ENCODE measurements at regions not wholly inside any gene's neighbourhood (a gene's known extent, or its start where the extent isn't known, plus 50 kb on each side); places are given as distances from the start of the nearest gene placed in this dataset.

DNA sequence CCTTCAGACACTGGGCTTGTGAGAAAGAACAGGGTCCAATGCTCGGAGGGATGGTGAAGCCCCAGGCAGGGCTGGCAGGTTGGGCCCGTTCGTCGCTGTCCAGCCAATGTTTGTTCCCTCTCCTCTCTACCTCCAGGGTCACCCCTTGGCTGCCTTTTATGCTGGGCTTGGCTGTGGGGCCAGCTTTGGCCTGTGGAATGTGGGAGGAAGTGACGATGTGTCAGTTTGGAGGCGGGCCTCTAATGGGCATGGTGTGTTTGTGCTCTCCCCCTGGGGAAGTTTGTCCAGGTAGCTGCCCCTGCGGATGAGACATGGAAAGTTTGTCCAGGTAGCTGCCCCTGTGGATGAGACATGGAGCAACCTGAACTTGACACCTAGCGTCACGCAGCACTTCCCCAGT, 236.7 kb downstream of the GLRX3 start:
- no peak for DNase-seq

DNA sequence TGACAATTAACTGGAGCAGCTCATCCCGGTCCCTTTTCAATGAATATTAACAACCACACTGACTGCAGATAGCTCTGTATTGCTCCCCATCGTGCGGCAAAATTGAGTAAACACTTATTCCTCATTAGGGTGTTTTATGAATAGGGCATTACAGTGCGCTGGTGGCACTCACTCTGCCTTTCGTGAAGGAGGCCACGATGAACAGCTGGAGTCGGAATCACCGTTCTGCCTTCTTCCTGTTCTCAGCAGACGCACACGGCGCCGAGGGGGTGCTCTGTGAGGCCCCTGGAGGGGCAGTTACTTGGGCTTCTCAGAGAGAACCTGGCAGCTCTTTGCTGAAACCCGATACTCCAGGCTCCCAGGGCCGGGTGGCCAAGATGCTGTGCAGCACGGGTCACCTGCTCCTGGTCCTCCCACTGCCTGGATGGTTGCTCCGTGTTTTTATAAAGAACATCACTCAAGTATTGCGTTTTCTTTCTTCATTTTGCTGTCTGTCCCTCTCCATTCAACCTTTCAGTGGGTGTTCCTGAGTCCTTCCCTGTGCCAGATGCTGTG, 241.9 kb downstream of the GLRX3 start:
- no peak for DNase-seq

DNA sequence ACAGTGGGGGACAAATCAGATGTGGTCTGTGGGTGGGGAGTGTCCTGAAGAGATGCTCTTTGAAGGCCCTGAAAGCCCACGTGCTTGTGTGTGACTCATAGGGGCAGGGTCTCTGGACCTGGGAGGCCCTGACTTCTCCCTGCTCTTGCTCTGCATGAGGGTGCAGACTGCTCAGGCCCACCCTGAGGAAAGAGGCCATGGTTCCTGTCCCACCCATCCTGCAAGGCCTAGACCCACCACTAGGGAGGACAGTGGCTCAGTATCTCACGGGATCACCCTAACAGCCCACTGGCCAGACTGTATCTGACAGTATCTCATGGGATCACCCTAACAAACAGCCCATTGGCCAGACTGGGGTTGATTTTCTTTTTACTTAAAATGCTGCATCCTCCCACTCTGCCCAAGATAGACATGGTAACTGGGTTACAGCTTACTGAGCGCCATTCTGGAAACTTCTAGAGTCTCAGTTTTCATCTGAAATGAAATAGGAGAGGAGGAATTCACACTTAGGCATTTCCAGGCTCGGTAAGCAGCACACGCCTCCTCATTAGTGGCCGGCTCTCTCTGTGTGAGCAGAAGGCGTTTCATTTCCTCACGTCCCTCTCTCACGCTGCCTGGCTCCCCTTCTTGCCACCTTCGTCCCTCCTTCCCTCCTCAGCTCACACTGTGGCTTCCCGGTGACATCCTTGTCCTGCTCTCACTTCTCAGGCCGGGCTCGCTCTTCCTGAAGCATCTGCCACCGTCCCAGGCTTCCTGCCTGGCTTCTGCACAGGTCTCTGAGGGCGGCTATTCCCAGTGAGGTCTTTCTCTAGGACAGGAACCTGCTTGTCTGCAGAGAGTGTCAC, 242.6 kb downstream of the GLRX3 start:
- no peak for DNase-seq

DNA sequence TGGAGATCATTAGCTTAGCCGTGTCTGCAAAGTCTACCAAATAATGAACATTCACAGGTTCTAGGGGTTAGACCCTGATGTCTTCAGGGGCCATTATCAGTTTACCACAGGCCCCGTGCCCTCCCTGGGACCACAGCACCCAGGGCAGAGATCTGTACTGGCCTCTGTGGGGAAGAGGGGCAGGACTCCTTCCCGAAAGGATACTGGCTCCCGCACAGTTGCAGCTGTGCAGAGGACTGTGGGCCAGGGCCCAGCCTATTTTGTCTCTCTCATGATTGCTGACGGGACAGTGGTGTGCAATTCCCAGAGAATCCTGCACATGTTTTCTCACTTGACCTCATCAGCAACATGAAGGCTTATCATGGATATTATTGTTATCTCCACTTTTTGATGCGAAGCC, 243.9 kb downstream of the GLRX3 start:
- DNase-seq = no peak

DNA sequence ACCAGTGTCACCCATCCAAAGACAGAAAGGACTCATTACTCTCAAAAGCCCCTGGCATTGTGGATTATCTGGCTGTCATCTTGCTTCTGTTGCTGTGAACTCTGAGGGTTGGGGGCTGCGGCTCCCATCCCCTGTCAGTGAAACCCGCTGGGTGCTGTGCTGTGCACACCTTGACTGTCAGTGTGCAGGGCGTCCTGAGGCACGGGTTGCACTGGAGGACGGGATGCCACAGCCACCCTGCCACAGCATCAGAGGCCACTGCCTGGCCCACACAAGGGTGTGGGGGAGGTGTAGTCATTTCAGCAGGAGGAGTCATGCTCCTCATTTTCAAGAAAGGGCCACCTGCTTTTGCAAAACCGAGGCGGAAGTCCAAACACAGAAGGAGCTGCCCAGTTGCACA, 245.8 kb downstream of the GLRX3 start:
- no peak for DNase-seq

DNA sequence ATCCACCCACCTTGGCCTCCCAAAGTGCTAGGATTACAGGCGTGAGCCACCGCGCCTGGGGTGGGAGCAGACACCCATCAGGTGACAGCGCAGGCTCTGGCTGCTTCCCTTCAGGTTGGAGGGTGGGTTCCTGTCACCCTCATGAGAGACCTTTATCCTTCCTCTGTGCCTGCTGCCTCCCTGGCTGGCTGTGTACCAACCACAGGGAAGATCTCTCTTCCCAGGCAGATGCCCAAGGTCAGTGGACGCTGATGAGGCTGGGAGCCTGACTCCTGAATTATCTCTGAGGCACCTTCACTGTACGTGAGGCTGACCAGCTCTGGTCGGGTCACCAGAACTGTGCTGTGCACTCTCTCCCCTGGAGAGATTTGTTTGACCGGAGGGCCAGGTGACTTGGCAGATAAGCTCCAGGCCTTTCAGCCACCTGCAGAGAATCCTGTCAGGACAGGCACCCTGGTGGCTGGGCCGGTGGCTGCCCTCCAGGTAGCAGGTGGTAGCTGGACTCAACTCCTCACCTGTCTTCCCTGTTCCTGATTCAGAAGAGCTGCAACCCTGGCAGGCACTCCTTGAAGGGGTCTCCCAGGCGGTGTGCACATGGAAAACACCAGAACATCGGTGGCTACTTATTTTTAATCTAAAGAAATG, 251.9 kb downstream of the GLRX3 start:
- DNase-seq = no peak

DNA sequence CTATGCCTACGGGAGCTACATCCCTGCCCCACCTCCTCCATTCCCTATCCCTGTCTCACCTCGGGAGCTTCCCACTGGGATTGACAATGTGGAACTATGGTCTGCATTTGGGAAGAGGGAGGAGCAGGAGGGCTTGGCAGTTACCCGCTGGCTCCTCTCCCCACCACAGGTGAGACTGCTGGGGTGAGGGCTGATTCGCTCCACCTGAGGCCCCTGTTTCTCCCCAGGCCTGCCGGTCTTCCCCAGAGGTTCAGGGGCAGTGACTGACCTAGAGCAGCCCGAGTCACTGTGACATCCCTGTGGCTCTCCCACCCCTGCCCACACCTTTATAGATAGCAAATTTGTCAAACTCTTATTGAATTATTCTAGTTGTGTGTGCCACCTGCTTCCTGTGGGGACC, 252.6 kb downstream of the GLRX3 start:
- no peak for DNase-seq

DNA sequence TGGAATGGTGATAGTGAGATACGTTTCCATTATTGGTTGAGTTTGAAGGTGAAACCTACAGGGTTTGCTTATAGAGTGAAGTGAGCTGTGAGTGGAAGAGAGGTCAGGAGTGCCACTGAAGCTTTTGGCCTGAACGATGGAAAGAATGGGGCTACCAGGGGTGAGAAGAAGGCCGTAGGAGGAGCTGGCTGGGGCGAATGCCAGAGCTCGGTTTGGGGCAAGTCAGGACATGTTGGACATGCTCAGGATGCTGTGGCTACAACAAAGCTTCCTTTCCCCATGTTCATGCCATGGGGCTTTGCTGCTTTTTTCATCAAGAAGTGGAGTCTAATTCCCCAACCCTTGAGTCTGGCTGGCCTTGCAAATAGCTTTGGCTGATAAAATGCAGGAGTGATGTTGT, 253.7 kb downstream of the GLRX3 start:
- no peak for DNase-seq

DNA sequence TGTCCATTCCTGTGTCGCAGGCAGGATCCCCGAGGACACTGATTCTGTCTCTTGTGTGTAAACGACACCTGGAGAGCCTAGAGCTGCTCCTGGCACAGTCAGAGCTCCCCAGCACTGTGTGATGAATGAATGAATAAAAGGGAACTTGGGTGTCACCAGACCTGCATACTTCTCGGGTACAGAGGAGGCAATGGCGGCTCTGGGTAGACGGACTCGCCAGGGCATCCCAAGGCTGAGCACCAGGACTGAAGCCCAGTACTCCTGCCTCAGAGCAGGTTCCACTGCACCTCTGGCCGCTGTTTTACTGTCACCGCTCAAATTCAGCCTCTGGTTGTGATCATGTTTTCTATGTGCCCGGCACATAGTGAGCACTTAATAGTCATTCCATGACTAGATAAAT, 255.8 kb downstream of the GLRX3 start:
- DNase-seq = no peak

DNA sequence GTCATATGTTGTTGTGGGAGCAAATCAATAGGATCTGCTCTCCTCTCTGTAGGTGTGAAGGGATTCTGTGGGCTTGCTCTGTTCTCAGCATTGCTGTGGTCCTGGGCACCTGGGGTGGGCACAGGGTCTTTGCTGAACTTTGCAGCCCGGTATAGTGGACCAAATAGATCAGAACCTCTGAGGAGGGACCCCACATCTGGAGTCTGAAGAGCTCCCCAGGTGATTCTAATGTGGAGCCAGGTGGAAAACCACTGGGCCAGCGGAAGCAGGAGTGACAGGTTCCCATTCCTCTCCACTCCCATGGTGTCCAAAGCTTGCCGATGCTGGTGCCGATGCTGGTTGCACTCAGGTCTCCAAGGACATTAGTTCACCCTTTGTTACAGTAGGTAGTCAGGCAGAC, 257.2 kb downstream of the GLRX3 start:
- DNase-seq = no peak

DNA sequence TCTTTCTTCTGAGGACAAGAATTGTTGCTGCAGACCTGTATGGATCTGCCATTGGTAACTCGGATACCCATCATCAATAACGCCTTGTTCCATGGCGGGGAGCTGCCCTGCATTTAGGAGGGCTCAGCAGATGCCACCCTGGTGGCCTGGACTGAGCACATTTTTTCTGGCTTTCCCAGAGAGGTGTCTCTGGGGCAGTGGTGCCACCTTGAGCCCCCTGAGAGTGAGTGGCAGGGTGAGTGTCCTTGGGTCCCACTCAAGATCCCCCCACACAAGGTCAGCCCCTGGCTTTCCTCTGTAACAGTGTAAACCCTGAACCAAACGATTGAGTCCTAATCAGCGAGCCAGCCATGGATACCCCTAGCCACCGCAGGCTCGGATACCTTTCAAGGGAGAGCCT, 258.6 kb downstream of the GLRX3 start:
- no peak for DNase-seq

DNA sequence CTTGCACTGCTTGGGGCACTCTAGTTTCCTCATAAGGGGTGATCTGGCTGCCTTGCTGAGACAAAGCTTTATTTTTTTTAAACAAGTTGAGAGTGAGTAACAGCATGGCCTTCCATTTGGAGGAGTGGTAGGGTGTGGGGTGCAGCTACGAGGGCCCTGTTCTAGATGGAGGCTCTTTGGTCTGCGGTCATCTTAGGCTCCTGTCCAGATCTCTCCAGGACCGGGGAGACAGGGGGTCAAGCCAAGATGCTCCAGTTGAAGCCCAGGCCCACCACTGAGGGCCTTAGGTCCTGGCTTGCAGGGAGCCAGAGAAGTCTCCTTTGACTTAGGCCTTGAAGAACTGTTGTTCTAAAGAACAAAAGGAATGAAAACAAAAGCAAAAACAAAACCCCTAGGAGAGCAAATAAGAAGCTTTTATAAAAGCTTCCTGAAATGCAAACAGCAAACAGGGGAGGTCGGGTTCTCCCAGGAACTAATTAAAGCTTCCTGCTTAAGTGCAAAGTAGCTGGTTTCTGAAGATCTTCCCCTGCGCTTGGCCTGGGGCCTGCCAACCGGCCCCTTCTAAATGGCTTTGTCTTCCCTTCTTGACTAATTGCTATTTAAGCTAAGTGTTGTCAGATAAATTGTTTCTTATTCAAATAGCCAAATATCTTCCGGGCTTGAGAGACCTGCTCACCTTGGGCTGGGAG, 259.2 kb downstream of the GLRX3 start:
- DNase-seq = no peak

DNA sequence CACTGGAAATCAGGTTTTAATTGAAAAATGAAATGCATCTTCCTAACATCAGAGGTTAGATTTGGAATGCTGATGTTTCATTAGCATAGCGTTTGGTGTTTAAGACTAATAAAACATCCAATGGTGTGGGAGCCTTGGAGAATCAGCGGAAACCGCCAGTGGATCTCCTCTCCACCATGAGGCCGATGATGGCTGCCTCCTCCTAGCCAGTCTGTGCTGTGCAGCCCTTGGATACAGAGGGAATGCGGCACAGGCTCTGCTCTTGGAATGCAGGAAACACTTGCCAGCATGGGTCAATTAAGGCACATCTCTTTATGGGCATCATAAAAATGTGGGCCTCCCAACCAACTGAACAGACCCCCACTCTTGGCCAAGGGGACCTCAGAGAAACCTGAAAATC, 259.9 kb downstream of the GLRX3 start:
- no peak for DNase-seq

DNA sequence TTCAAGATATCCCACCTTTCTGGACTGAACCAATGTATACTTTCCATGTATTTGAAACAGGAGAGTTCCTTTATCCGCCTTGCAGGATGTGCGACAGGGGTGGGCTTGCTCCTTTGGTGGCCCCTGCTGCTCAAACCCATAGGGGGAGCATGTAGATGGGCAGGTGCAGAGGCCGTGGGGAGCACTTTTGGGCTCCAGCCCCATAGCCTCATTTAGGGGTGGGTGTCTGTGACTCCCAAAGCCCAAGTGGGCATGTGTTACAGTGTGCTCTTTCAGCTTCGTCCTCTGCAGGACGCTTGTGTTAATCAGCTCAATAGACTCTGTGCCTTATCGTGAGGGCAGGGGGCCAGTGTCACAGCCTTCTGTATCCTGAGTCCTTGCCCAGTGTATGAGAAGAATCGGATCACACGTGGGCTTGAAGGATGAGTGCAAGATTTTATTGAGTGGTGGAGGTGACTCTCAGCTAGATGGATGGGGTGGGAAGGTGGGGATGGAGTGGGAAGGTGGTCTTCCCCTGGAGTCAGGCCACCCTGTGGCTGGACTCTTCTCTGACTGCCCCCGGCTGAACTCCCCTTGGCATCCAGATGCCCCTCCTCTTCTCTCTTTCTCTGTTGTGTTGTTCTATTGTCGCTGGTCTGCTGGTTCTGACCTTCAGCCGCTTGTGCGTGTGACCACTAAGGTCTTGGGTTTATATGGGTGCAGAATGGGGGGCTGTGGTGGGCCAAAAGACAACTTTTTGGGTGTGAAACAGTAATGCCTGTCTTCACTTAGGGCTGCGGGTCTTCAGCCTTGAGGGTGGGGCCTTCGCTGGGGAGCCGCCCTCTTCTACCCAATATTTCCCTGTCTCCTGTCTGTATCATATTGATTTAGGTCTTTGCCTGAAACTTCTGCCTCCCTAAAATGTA, 262.2 kb downstream of the GLRX3 start:
- DNase-seq = no peak

DNA sequence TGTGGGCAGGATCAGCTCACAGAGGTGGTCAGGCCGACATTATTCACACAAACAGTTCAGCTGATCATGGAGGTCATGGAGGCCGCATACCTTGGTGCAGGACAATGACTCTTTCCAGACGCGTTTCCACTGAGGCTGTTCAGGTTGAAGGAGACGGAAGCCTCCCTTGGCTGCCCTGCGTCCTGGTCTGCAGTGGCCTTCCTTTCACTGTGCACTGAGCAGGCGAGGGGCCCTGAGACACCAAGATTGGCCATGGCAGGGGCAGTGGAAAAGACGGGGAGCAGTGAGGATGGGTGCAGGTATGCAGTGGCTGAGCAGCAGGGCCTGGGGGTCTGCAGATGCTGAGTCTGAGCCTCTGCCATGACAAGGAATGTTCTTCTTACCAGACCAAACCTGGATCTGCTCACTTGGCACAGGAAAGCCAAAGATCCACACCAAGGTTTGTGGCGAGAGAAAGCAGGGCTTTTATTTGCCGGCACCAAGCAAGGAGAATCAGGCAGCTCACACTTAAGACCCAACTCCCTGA, 263.3 kb downstream of the GLRX3 start:
- DNase-seq = no peak

DNA sequence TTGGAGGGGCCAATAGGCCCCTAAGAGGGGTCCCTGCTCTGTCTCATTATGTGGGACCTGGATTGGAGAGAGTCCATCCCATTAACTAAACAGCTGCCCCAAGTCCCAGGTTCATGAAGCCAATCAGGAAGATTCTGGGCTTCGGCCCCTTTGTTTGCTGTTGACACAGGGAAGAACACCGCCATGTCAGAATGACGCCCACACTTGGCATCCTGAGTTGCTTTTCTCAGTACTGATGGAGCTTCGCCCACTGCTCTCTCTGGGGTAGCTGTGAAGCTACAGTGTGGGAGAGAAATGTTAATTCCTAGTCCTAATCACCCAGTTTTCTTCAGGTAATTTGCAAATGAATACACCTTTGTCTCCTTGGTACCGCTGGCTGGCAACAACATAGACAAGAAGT, 264.7 kb downstream of the GLRX3 start:
- DNase-seq = no peak

DNA sequence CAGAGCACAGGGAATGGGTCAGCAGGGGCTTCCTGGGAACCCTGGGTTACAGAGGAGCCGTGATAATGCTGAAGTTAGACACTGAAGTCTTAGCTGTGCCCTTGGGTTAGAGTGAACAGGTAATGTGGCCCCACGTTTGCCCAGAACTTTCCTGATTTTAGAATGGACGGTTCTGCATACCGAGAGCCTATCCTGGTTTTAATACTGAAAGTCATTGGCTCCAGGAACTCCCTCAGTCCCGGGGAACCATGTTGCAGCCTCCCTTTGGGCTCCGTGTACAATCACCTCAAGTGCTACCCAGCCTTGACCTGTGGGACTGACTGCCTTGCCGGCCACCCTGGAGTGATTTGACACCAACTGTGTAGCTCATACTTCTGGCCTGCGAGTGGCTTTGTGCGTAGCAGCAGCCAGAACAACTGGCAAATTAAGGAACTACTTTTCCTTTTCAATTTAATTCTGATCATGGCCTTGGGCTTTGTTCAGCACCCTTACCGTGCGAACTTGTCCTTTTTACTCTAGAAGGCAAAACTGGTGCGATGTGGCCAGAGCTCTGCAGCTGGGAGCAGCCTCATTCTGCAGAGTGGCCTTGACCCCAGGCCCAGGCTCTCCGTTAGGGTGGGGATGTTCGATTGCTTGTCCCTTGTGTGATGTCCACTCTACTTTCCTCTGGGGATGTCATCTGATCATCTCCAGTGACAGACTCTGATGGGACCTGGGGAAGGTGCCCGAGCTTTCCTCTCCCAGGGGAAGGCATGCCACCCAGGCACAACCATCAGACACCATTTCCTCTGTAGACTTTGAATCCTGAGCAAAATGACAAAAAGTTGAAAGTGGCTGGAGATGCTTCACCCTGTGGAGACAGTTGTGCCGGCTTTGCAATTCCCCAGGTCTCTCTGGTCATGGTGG, 265.9 kb downstream of the GLRX3 start:
- no peak for DNase-seq

DNA sequence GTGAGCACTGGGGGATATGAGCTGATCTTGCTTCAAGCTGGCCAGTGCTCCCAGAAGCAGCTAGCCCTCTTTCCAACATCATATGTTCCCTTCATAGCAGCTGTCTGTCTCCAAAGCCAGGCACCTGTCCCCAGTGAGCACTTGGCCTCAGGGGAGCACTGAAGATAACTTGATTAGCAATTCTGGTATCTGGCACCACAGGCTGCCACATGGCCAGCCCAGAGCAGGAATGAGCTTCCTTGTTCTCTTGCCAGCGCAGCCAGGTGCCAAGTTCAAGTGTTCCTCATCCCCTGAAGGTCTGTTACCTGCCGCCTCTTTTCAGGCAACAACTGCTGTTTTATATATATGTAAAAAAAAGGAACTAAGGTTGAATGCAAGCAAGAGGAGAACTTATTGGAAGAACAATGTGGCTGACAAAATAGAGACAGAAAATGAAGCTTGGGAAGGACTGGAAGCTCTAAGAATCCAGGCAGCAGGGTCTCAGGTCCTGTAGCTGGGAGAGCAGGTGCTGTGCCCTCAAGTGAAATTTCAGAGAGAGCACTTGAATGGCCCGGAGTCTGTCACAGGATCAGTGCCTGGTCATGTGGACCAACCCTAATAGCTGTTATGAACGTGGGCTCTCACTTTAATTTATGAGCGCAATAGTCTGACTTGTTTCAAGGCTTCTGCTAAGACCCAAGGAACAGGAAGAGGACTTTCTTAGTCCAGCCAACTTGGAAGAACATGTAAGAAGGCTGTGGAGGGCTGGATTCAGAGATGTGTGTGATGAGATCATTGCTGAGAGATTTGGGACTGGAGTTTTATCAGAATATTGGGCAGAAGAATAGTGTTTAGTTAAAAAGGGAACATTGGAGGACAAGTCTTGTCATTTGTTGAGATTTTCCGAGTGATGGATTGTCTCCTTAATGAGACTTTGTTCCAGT, 267.2 kb downstream of the GLRX3 start:
- no peak for DNase-seq

DNA sequence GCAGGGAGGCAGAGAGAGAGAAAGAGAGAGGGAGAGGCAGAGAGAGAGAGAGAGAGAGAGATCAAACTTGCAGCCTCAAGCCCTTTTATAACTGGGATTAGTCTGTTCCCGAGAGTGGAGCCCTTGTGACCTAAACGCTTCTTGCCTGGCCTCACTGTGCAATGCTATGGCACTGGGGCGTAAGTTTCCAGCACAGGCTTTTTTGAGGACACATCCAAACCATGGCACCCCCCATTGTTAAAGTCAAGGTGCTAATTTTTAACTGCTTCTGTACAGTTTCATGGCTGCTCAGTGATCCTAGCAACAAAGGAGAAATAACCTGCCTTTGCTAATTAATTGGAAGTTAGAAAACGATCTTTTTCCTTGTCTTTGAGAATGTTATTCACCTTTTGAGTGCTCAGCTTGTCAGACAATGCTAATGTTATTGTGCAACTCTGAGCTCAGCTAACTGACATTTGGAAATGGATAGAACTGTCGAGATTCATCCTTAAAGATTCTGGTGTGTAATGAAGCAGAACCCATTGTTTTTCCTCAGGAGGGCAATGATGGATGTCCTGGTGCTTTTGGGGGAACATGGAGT, 268.4 kb downstream of the GLRX3 start:
- no peak for DNase-seq

DNA sequence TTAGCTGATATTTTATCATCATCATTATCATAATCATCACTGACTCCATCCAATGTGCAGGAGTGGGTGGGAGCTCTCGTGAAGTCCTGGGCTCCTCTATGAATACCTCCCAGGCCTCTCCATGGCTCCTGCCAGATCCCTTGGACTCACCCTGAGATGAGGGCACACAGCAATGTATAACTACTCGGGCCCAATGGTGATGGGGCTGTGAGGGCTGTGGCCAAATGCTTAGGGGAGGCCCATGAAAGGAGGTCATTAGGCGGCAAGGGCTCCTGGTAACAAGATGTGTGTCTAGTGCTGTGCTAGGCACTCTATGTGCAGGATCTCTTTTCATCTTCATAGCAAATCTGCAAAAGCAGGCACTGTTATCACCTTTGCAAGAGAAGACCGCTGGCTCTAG, 270.9 kb downstream of the GLRX3 start:
- DNase-seq = no peak

Data from suppressor macrophage treated with lipopolysaccharide for 1 hour (primary cell).